ENCODE measurements at regions not wholly inside any gene's neighbourhood (a gene's known extent, or its start where the extent isn't known, plus 50 kb on each side); places are given as distances from the start of the nearest gene placed in this dataset.

GRCh38 chr6:106772270-106773142, 143.1 kb downstream of the QRSL1 start:
- no peak overlapping the region for H3K4me3 ChIP-seq (ENCODE audit: low read length)
- TF ChIP-seq ZNF274 (IDR thresholded peaks at IDR 0.05; ENCODE audit: low read depth, low read length), result no peak

- no peak overlapping the region for H3K4me3 ChIP-seq (ENCODE audit: low read length)
These were observed 142.4 kb downstream of the QRSL1 start for GRCh38 chr6:106771822-106772221.

GRCh38 chr6:106770663-106771062, 141.3 kb downstream of the QRSL1 start:
- TF ChIP-seq ZNF274 (IDR thresholded peaks at IDR 0.05; ENCODE audit: low read depth, low read length), result no peak
- H3K4me3 ChIP-seq (ENCODE audit: low read length), result no peak overlapping the region

More at GRCh38 chr6:106771822-106772221, 142.4 kb downstream of the QRSL1 start:
- TF ChIP-seq ZNF274 (IDR thresholded peaks at IDR 0.05; ENCODE audit: low read depth, low read length), result no peak

- H3K4me3 ChIP-seq (ENCODE audit: low read length), result no peak overlapping the region
- no peak for TF ChIP-seq ZNF274 (IDR thresholded peaks at IDR 0.05; ENCODE audit: low read depth, low read length)
These were observed 140.7 kb downstream of the QRSL1 start for GRCh38 chr6:106770081-106770480.

- H3K4me3 ChIP-seq (ENCODE audit: low read length), result no peak overlapping the region
- TF ChIP-seq ZNF274 (IDR thresholded peaks at IDR 0.05; ENCODE audit: low read depth, low read length), result no peak
These were observed 137.9 kb downstream of the QRSL1 start for GRCh38 chr6:106767271-106767670.

- no peak for TF ChIP-seq ZNF274 (IDR thresholded peaks at IDR 0.05; ENCODE audit: low read depth, low read length)
These were observed 136.8 kb downstream of the QRSL1 start for GRCh38 chr6:106766201-106766600.

GRCh38 chr6:106765496-106765895, 136.1 kb downstream of the QRSL1 start:
- no peak overlapping the region for H3K4me3 ChIP-seq (ENCODE audit: low read length)
- TF ChIP-seq ZNF274 (IDR thresholded peaks at IDR 0.05; ENCODE audit: low read depth, low read length), result no peak

More at GRCh38 chr6:106766201-106766600, 136.8 kb downstream of the QRSL1 start:
- no peak overlapping the region for H3K4me3 ChIP-seq (ENCODE audit: low read length)

- H3K4me3 ChIP-seq (ENCODE audit: low read length), result no peak overlapping the region
- no peak for TF ChIP-seq ZNF274 (IDR thresholded peaks at IDR 0.05; ENCODE audit: low read depth, low read length)
These were observed 135.1 kb downstream of the QRSL1 start for GRCh38 chr6:106764353-106764980.

GRCh38 chr6:106763361-106763760, 134.0 kb downstream of the QRSL1 start:
- no peak overlapping the region for H3K4me3 ChIP-seq (ENCODE audit: low read length)
- TF ChIP-seq ZNF274 (IDR thresholded peaks at IDR 0.05; ENCODE audit: low read depth, low read length), result no peak

GRCh38 chr6:106761160-106761559, 131.8 kb downstream of the QRSL1 start:
- no peak overlapping the region for H3K4me3 ChIP-seq (ENCODE audit: low read length)
- TF ChIP-seq ZNF274 (IDR thresholded peaks at IDR 0.05; ENCODE audit: low read depth, low read length), result no peak

- no peak overlapping the region for H3K4me3 ChIP-seq (ENCODE audit: low read length)
- no peak for TF ChIP-seq ZNF274 (IDR thresholded peaks at IDR 0.05; ENCODE audit: low read depth, low read length)
These were observed 129.7 kb downstream of the QRSL1 start for GRCh38 chr6:106759112-106759511.

GRCh38 chr6:106757722-106758467, 128.5 kb downstream of the QRSL1 start:
- no peak for TF ChIP-seq ZNF274 (IDR thresholded peaks at IDR 0.05; ENCODE audit: low read depth, low read length)
- no peak overlapping the region for H3K4me3 ChIP-seq (ENCODE audit: low read length)

- TF ChIP-seq ZNF274 (IDR thresholded peaks at IDR 0.05; ENCODE audit: low read depth, low read length), result no peak
- no peak overlapping the region for H3K4me3 ChIP-seq (ENCODE audit: low read length)
These were observed 127.9 kb downstream of the QRSL1 start for GRCh38 chr6:106757267-106757666.

GRCh38 chr6:106754215-106754614, 124.8 kb downstream of the QRSL1 start:
- TF ChIP-seq ZNF274 (IDR thresholded peaks at IDR 0.05; ENCODE audit: low read depth, low read length), result no peak
- no peak overlapping the region for H3K4me3 ChIP-seq (ENCODE audit: low read length)

Data from GM08714 (cell line).